HepG2 (cell line): ENCODE measurements at regions not wholly inside any gene's neighbourhood (a gene's known extent, or its start where the extent isn't known, plus 50 kb on each side); places are given as distances from the start of the nearest gene placed in this dataset.

Source experiments
- ATAC-seq: fragments of 200-7000 bp; cut with Tn5 transposase; 3 replicates; pipeline ENCODE4 v1.9.1; 2020; ENCODE audit warnings: mild to moderate bottlenecking, moderate library complexity
- BruUV-seq: library from RNA; stranded (reverse); fragments of 400-500 nt; replicated peaks from 2 replicates; lab custom pipeline; 2021; lab: Mats Ljungman, UMichigan
- CTCF ChIA-PET: fragments of 300-600 bp; formaldehyde crosslinking; extraction: SDS; loops from one replicate; lab custom pipeline; 2021; ENCODE audit warnings: low total read pairs, inconsistent platforms, low intra/inter-chr PET ratio; lab: Yijun Ruan, JAX
- POLR2A ChIA-PET: fragments of 350-600 bp; sonication (Branson Sonifier 250); formaldehyde crosslinking; loops from one replicate; lab custom pipeline; 2020; ENCODE audit warnings: antibody characterized with exemption, inconsistent platforms; lab: Yijun Ruan, JAX
- DNase-seq: peaks from one replicate; pipeline ENCODE4 v3.0.0-alpha.2; 2015; ENCODE audit warnings: low spot score
- FAIRE-seq: peaks from 3 replicates; lab custom pipeline; 2011; peaks lifted over from hg19 to GRCh38; lab: Jason Lieb, UNC
- H2AFZ ChIP-seq: one replicate; pipeline ENCODE4 v1.6.1; 2011; ENCODE audit warnings: low read length, inconsistent platforms
- H3K27ac ChIP-seq: fragments of 300-600 bp; 3 replicates; pipeline ENCODE4 v1.8.0; 2011; ENCODE audit warnings: mixed run types, mild to moderate bottlenecking, mixed read lengths, low read length, inconsistent platforms; ENCODE audit not compliant: insufficient read depth; ENCODE audit errors: extremely low read length
- H3K27me3 ChIP-seq, 2 experiments: fragments of 200-600 bp in 1 of 2; 2 replicates in 1 of 2; 3 replicates in 1 of 2; pipeline versions ENCODE4 v1.6.0 to v1.8.0; 2011; ENCODE audit warnings: low read length in 2 of 2, mild to moderate bottlenecking in 2 of 2, moderate library complexity in 2 of 2, inconsistent platforms in 1 of 2; ENCODE audit not compliant: insufficient read depth in 2 of 2, control insufficient read depth in 1 of 2
- H3K36me3 ChIP-seq, 2 experiments: fragments of 200-600 bp in 1 of 2; replicated peaks in 1 of 2; 2 replicates in 1 of 2; 3 replicates in 1 of 2; pipeline versions ENCODE4 v1.5.1 to v1.8.0; 2011; ENCODE audit warnings: low read length in 2 of 2, inconsistent platforms in 1 of 2; ENCODE audit not compliant: insufficient read depth in 2 of 2, control insufficient read depth in 1 of 2
- H3K4me1 ChIP-seq: 2 replicates; pipeline ENCODE4 v1.5.1; 2012; ENCODE audit warnings: low read length, inconsistent platforms; ENCODE audit not compliant: insufficient read depth
- H3K4me2 ChIP-seq: 2 replicates; pipeline ENCODE4 v1.6.0; 2011; ENCODE audit warnings: low read depth, low read length, inconsistent platforms
- H3K4me3 ChIP-seq, 3 experiments: fragments of 200-600 bp in 1 of 3; sonication (generic), shearing (Covaris generic) in 1 of 3; replicated peaks in 1 of 3; 2 replicates each; pipeline ENCODE4 v1.5.1; 2011 to 2016; ENCODE audit warnings: low read length in 3 of 3, inconsistent platforms in 2 of 3, low read depth in 2 of 3, mild to moderate bottlenecking in 2 of 3, control low read depth in 1 of 3, mixed read lengths in 1 of 3; ENCODE audit not compliant: insufficient read depth in 1 of 3
- H3K79me2 ChIP-seq: one replicate; pipeline ENCODE4 v1.6.1; 2011; ENCODE audit warnings: low read length, inconsistent platforms; ENCODE audit not compliant: insufficient read depth
- H3K9ac ChIP-seq: 2 replicates; pipeline ENCODE4 v1.6.0; 2011; ENCODE audit warnings: mild to moderate bottlenecking, low read depth, low read length, inconsistent platforms; ENCODE audit not compliant: insufficient read depth
- H3K9me3 ChIP-seq: 2 replicates; pipeline ENCODE4 v1.5.1; 2012; ENCODE audit warnings: mild to moderate bottlenecking, low read length
- H4K20me1 ChIP-seq: 2 replicates; pipeline ENCODE4 v1.6.0; 2011; ENCODE audit warnings: inconsistent platforms, mild to moderate bottlenecking, low read length, moderate library complexity; ENCODE audit not compliant: insufficient read depth
- DPF2 ChIP-seq: sonication (generic); formaldehyde crosslinking; IDR thresholded peaks from 2 replicates; pipeline ENCODE4 v1.4.0; 2020; ENCODE audit warnings: mild to moderate bottlenecking, low read depth, missing genetic modification reagents, borderline replicate concordance
- HNRNPLL ChIP-seq: fragments of 200-400 bp; formaldehyde crosslinking; IDR thresholded peaks from 2 replicates; pipeline ENCODE4 v1.6.1; 2017; ENCODE audit warnings: mild to moderate bottlenecking, low read depth, low read length; ENCODE audit not compliant: poor library complexity, severe bottlenecking
- MTA3 ChIP-seq: sonication (generic); formaldehyde crosslinking; IDR thresholded peaks from 2 replicates; pipeline ENCODE4 v1.4.0; 2020; ENCODE audit warnings: missing genetic modification reagents
- NFIC ChIP-seq: IDR thresholded peaks from 2 replicates; pipeline ENCODE4 v1.6.1; 2012; ENCODE audit warnings: mild to moderate bottlenecking, low read length, inconsistent platforms
- REST ChIP-seq, 2 experiments: IDR thresholded peaks; 2 replicates each; pipeline ENCODE4 v1.6.1; 2011 to 2012; ENCODE audit warnings: low read length in 2 of 2, borderline replicate concordance in 1 of 2, low read depth in 1 of 2, mild to moderate bottlenecking in 1 of 2, moderate library complexity in 1 of 2
- THAP11 ChIP-seq: IDR thresholded peaks from 2 replicates; pipeline ENCODE4 v1.6.1; 2016; ENCODE audit warnings: missing biosample characterization, missing genetic modification reagents
- UBTF ChIP-seq: sonication (generic); formaldehyde crosslinking; IDR thresholded peaks from 2 replicates; pipeline ENCODE4 v1.4.0; 2020; ENCODE audit warnings: mild to moderate bottlenecking, missing genetic modification reagents
- USF2 ChIP-seq, 2 experiments: sonication (generic) in 1 of 2; formaldehyde crosslinking in 1 of 2; IDR thresholded peaks; 2 replicates each; pipeline versions ENCODE4 v1.5.1 to v1.6.1; 2011 to 2020; ENCODE audit warnings: borderline replicate concordance in 1 of 2, low read depth in 1 of 2, low read length in 1 of 2, mild to moderate bottlenecking in 1 of 2, missing genetic modification reagents in 1 of 2, moderate library complexity in 1 of 2
- ZNF33B ChIP-seq: sonication (generic); formaldehyde crosslinking; IDR thresholded peaks from 2 replicates; pipeline ENCODE4 v1.5.1; 2020; ENCODE audit warnings: mild to moderate bottlenecking, missing genetic modification reagents
- ZNF557 ChIP-seq: sonication (generic); formaldehyde crosslinking; IDR thresholded peaks from 2 replicates; pipeline ENCODE4 v1.4.0; 2020; ENCODE audit warnings: missing genetic modification reagents
- ZSCAN22 ChIP-seq: sonication (generic); formaldehyde crosslinking; IDR thresholded peaks from 2 replicates; pipeline ENCODE4 v1.4.0; 2020; ENCODE audit warnings: mild to moderate bottlenecking, missing genetic modification reagents
- WGBS: methylation state at CpG from one replicate; pipeline ENCODE4 v1.1.6; 2017; ENCODE audit warnings: low lambda C conversion rate; 5-methylcytosine and 5-hydroxymethylcytosine counted together
- in situ Hi-C: cut with HindIII; loops from 2 replicates; pipeline ENCODE4 v1.10.0; 2017; ENCODE audit warnings: low pct_unique_long_range_greater_than_20kb; ENCODE audit not compliant: extremely low pct_ligation_motif_present
- intact Hi-C: fragments of 100-400 bp; cut with micrococcal nuclease; formaldehyde crosslinking; loops from one replicate; pipeline ENCODE4 v1.10.0; 2022; ENCODE audit not compliant: unreplicated experiment

DNA sequence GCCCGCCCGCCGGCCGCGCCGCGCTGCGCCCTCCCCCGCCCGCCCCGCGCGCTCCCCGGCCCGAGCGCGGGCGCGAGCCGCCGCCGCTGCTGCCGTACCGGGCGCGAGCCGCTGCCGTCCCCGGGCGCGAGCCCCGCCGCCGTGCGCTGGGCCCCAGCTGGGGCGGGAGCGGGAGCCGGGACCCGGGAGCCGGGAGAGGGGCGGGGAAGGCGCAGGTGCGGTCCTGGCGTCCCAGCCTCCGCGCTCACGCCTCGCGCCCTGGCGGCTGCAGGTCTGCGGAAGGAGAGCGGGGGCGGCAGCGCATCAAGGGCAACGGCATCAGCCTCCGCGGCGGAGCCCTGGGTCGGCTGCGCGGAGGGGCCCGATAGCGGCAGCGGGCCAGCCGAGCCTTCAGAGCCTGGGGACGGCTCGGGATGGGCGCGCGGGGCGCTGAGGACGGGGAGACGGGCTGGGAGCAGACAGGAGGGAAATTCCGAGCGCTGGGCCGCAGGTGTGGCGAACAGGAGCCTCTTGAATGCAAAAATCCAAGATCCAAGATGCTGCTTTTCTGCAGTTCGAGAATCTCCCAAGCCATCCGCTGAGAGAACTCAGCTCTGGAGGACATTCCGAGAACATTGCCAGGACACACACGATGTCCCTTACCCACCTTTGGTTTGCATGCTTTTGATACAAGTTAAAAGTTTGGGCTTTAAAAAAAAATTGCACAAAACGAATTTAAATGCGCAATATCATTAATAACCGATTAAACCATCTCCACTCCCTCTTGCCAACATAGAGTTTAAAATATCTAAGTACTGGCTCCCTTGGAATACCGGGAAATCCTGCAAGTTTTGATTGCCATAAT, 251.1 kb downstream of the TJP1 start (continued):
- TF ChIP-seq UBTF: peak; percentile 22; the same call in 1 of the 2 replicates
- peak; percentile 75 for TF ChIP-seq HNRNPLL
- TF ChIP-seq, all 625 proteins: peak for 7

DNA sequence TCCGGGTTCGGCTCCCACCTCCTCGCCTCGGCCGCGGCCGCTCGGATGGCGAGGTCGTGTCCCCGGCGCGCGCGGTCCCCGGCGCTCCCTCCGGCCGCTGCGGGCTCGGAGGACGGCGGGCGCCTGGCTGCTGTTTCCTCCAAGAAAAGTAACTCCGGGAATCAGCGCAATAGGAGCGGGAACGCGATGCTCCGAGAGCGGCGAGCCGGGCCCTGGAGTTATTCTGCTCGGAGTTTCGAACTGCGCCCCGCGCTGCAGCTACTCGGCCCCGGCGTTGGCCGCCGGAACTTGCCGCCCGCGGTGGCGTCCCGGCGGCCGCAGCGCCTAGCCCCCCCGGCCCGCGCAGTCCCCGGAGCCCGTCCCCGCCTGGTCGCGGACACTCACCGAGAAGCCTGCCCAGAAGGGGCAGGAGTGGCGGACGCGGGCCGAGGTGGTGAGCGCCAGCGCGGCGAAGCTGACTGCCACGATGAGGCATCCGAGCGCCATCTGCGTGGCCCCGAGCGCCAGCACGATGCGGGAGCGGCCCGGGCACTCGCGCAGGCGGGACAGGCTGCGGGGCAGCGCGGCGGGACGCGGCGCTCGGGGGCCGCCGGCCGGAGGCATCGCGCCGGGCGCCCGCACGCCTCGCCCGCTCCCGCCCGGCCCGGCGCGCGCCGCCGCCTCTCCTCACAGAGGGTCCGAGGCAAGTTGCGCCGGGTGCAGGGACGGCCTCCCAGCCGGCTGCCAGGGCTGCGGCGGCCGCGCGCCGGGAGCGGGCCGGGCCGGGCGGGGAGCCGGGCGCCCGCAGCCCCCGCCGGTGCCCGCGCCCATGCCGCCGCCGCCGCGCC, 251.9 kb downstream of the TJP1 start:
- peak overlapping the region in 1 of 3 experiments; percentile 33; a peak in 1 of 6 replicates for H3K4me3 ChIP-seq
- POLR2A ChIA-PET: no interaction called here
- 0 out of 2 replicates have a peak overlapping the region, but pooled peaks have one; percentile 18 for H3K4me2 ChIP-seq
- FAIRE-seq: no peak
- H3K79me2 ChIP-seq: no peaks in the 10 kb centered on the region
- no peak overlapping the region for H2AFZ ChIP-seq
- in situ Hi-C loops: no loop called here
- no peak for DNase-seq
- ATAC-seq: peak; percentile 29; the same call in 1 of the 3 replicates
- no peak overlapping the region for H3K9ac ChIP-seq
- BruUV-seq: no TSS peak
- no peaks in the 10 kb centered on the region for H3K36me3 ChIP-seq
- no peaks in the 10 kb centered on the region for H4K20me1 ChIP-seq
- no peaks in the 10 kb centered on the region for H3K9me3 ChIP-seq
- 53% methylated on average over 22 of the region's 135 CpGs for WGBS
- H3K27ac ChIP-seq: no peak overlapping the region
- CTCF ChIA-PET: no interaction called here
- H3K4me1 ChIP-seq: no peaks in the 10 kb centered on the region
- intact Hi-C loops: no loop called here
- peaks cover 4 to 23% of the 10 kb centered on the region in 2 experiments for H3K27me3 ChIP-seq
- TF ChIP-seq ZNF557 (no peak), USF2 (IDR thresholded peaks at IDR 0.05; ENCODE audit: low read depth, low read length) (no peak), USF2 (CRISPR knock-in tag; IDR thresholded peaks at IDR 0.05; ENCODE audit: borderline replicate concordance) (no peak), ZSCAN22 (no peak), MTA3 (no peak), REST (IDR thresholded peaks at IDR 0.05; ENCODE audit: borderline replicate concordance in 1 of 2, low read depth in 1 of 2, low read length in 2 of 2) (no peak), NFIC (no peak), THAP11 (no peak), ZNF33B (CRISPR knock-in tag) (no peak), DPF2 (CRISPR knock-in tag) (no peak)
